Ovary (tissue), 7 donors: ENCODE measurements at regions not wholly inside any gene's neighbourhood (a gene's known extent, or its start where the extent isn't known, plus 50 kb on each side); places are given as distances from the start of the nearest gene placed in this dataset.

Experiments used
- DNase-seq, 5 donors: peaks; one replicate each; pipeline ENCODE4 v3.0.0-alpha.2; 2019 to 2020
- H3K27ac ChIP-seq, 2 donors: fragments of 200-600 bp; one replicate each; pipeline versions ENCODE4 v1.5.1 to v1.8.0; 2019 to 2022
- H3K27me3 ChIP-seq: fragments of 200-600 bp; one replicate; pipeline ENCODE4 v1.8.0; 2022
- H3K36me3 ChIP-seq: fragments of 200-600 bp; sonication (generic); one replicate; pipeline ENCODE4 v1.5.1; 2019
- H3K4me1 ChIP-seq: one replicate; pipeline ENCODE4 v1.8.1; 2013; ENCODE audit warnings: mild to moderate bottlenecking, moderate library complexity; ENCODE audit not compliant: insufficient read depth
- H3K4me3 ChIP-seq: fragments of 200-600 bp; sonication (generic); one replicate; pipeline ENCODE4 v1.5.1; 2017
- H3K9me3 ChIP-seq, 2 donors: fragments of 200-600 bp in 1 of 2; sonication (generic) in 1 of 2; one replicate each; pipeline versions ENCODE4 v1.5.1 to v1.8.1; 2013 to 2019; ENCODE audit warnings: mild to moderate bottlenecking in 1 of 2, moderate library complexity in 1 of 2
- CTCF ChIP-seq, 3 donors: fragments of 450-650 bp in 2 of 3; fragments of 200-600 bp in 1 of 3; IDR thresholded peaks; one replicate each; pipeline versions ENCODE4 v1.5.1 to v1.8.0; 2016 to 2022; ENCODE audit warnings: antibody characterized with exemption in 3 of 3, mild to moderate bottlenecking in 1 of 3
- EP300 ChIP-seq: sonication (generic); formaldehyde crosslinking; IDR thresholded peaks from one replicate; pipeline ENCODE4 v1.6.1; 2017; ENCODE audit warnings: antibody characterized with exemption
- POLR2A ChIP-seq: fragments of 450-650 bp; IDR thresholded peaks from one replicate; pipeline ENCODE4 v1.6.1; 2017; ENCODE audit warnings: antibody characterized with exemption, mild to moderate bottlenecking, moderate library complexity
- WGBS, 3 donors: extraction: QIAGEN DNeasy Blood & Tissue Kit in 1 of 3; methylation state at CpG; one replicate each; pipeline versions ENCODE4 v1.1.5 to v1.1.7; 2013 to 2017; 5-methylcytosine and 5-hydroxymethylcytosine counted together
- intact Hi-C, 4 donors: fragments of 100-400 bp; cut with DNase I; formaldehyde crosslinking; loops; one replicate each; pipeline versions ENCODE4 v1.11.0 to v1.15.1; 2022 to 2023
- donor health status: DM: no; HTN: no; CAD: no; lungs with moderate emphysema.
- donor health status: DM: no; HTN: no; CAD: no.
- donor health status: Bipolar disorder and iron deficiency.
- donor health status: DM: no; HTN: no; CAD: no.
- donor health status: DM: yes; HTN: yes; CAD: no.

- 66 to 71% (median 68%) methylated on average over 2 of the region's 2 CpGs for WGBS, 3 donors
- Histone ChIP-seq H3K9me3 (no peaks in the 10 kb centered on the region), H3K27me3 (no peaks in the 10 kb centered on the region), H3K27ac (no peak overlapping the region), H3K4me1 (no peaks in the 10 kb centered on the region), H3K36me3 (no peaks in the 10 kb centered on the region), H3K4me3 (no peak overlapping the region)
- no peak for DNase-seq
- no peak for TF ChIP-seq POLR2A
- no peak for TF ChIP-seq CTCF (IDR thresholded peaks at IDR 0.05)
- no peak for TF ChIP-seq EP300
- intact Hi-C loops = no loop called here
Observed at GRCh38 chr1:194233069-194233468, 1046.7 kb upstream of the B3GALT2 start.

GRCh38 chr1:194230351-194231144 lies 1044.1 kb upstream of the B3GALT2 start:
- intact Hi-C loops = no loop called here
- no peak overlapping the region for H3K27ac ChIP-seq
- WGBS, 3 donors = 92 to 98% (median 97%) methylated on average over 4 of the region's 4 CpGs
- no peaks in the 10 kb centered on the region for H3K36me3 ChIP-seq
- no peak for TF ChIP-seq EP300
- no peak for TF ChIP-seq CTCF (IDR thresholded peaks at IDR 0.05)
- TF ChIP-seq POLR2A = no peak
- no peaks in the 10 kb centered on the region for H3K27me3 ChIP-seq
- H3K9me3 ChIP-seq = no peaks in the 10 kb centered on the region
- no peaks in the 10 kb centered on the region for H3K4me1 ChIP-seq
- DNase-seq = no peak
- H3K4me3 ChIP-seq = no peak overlapping the region

- Histone ChIP-seq H3K9me3 (no peaks in the 10 kb centered on the region), H3K4me3 (no peak overlapping the region), H3K36me3 (no peaks in the 10 kb centered on the region), H3K27me3 (no peaks in the 10 kb centered on the region), H3K4me1 (no peaks in the 10 kb centered on the region), H3K27ac (no peak overlapping the region)
- intact Hi-C loops = no loop called here
- WGBS, 3 donors = 76 to 93% (median 91%) methylated on average over 1 of the region's 1 CpG
- no peak for DNase-seq
- TF ChIP-seq CTCF (IDR thresholded peaks at IDR 0.05) (no peak), POLR2A (no peak), EP300 (no peak)
Observed at GRCh38 chr1:194228427-194228826, 1042.0 kb upstream of the B3GALT2 start.

GRCh38 chr1:194227161-194227560 lies 1040.7 kb upstream of the B3GALT2 start:
- no peaks in the 10 kb centered on the region for H3K9me3 ChIP-seq
- TF ChIP-seq CTCF (IDR thresholded peaks at IDR 0.05) (no peak), EP300 (no peak), POLR2A (no peak)
- H3K4me3 ChIP-seq = no peak overlapping the region
- no peak overlapping the region for H3K27ac ChIP-seq
- intact Hi-C loops = no loop called here
- H3K36me3 ChIP-seq = no peaks in the 10 kb centered on the region
- no peaks in the 10 kb centered on the region for H3K27me3 ChIP-seq
- no peaks in the 10 kb centered on the region for H3K4me1 ChIP-seq
- 93 to 97% (median 97%) methylated on average over 1 of the region's 1 CpG for WGBS, 3 donors
- DNase-seq = no peak
